WTC11 (cell line): ENCODE measurements at regions not wholly inside any gene's neighbourhood (a gene's known extent, or its start where the extent isn't known, plus 50 kb on each side); places are given as distances from the start of the nearest gene placed in this dataset.

Source experiments
- ATAC-seq: fragments of 200-7000 bp; cut with Tn5 transposase; 2 replicates; pipeline ENCODE4 v1.10.0; 2021; ENCODE audit warnings: mild to moderate bottlenecking, moderate library complexity
- CTCF ChIA-PET: fragments of 300-600 bp; sonication (Branson Sonifier 250); formaldehyde crosslinking; loops from one replicate; lab custom pipeline; 2021; ENCODE audit warnings: antibody characterized with exemption; lab: Charles Lee
- POLR2A ChIA-PET: fragments of 350-600 bp; sonication (Branson Sonifier 250); formaldehyde crosslinking; loops from one replicate; lab custom pipeline; 2021; ENCODE audit warnings: antibody characterized with exemption; lab: Charles Lee
- DNase-seq: peaks from one replicate; pipeline ENCODE4 v3.0.0; 2021; ENCODE audit warnings: low spot score
- H3K27ac Mint-ChIP-seq: 2 replicates; pipeline ENCODE4 v1.8.0; 2021; ENCODE audit warnings: mixed read lengths
- H3K27me3 Mint-ChIP-seq: 2 replicates; pipeline ENCODE4 v1.8.0; 2021; ENCODE audit warnings: low read depth, mild to moderate bottlenecking, moderate library complexity, mixed read lengths
- H3K36me3 Mint-ChIP-seq: 2 replicates; pipeline ENCODE4 v1.8.0; 2021; ENCODE audit warnings: mixed read lengths
- H3K4me1 Mint-ChIP-seq: 2 replicates; pipeline ENCODE4 v1.8.0; 2022; ENCODE audit warnings: mixed read lengths
- H3K4me3 Mint-ChIP-seq: 2 replicates; pipeline ENCODE4 v1.8.0; 2021; ENCODE audit warnings: mild to moderate bottlenecking, moderate library complexity, mixed read lengths
- H3K9me3 Mint-ChIP-seq: 2 replicates; pipeline ENCODE4 v1.8.0; 2021; ENCODE audit warnings: mixed read lengths
- ELF4 ChIP-seq: sonication (generic); formaldehyde crosslinking; IDR thresholded peaks from 2 replicates; pipeline ENCODE4 v1.8.1; 2022; ENCODE audit warnings: low read depth, mild to moderate bottlenecking, moderate library complexity, missing genetic modification reagents
- ETV6 ChIP-seq: sonication (generic); formaldehyde crosslinking; IDR thresholded peaks from 2 replicates; pipeline ENCODE4 v1.8.1; 2022; ENCODE audit warnings: mild to moderate bottlenecking, missing genetic modification reagents
- FOXK1 ChIP-seq: sonication (generic); formaldehyde crosslinking; IDR thresholded peaks from 2 replicates; pipeline ENCODE4 v1.8.0; 2022; ENCODE audit warnings: mild to moderate bottlenecking, moderate library complexity, missing genetic modification reagents
- FOXP1 ChIP-seq: sonication (generic); formaldehyde crosslinking; IDR thresholded peaks from 2 replicates; pipeline ENCODE4 v1.8.0; 2022; ENCODE audit warnings: missing genetic modification reagents, mild to moderate bottlenecking, moderate library complexity, borderline replicate concordance
- GABPB1 ChIP-seq: sonication (generic); formaldehyde crosslinking; IDR thresholded peaks from 2 replicates; pipeline ENCODE4 v1.8.1; 2023; ENCODE audit warnings: mild to moderate bottlenecking, missing genetic modification reagents
- JUN ChIP-seq: sonication (generic); formaldehyde crosslinking; IDR thresholded peaks from 2 replicates; pipeline ENCODE4 v1.8.0; 2023; ENCODE audit warnings: mild to moderate bottlenecking, missing genetic modification reagents
- PRRX2 ChIP-seq: fragments of 250-450 bp; sonication (Bioruptor Pico); IDR thresholded peaks from 2 replicates; pipeline ENCODE4 v1.8.0; 2021; ENCODE audit warnings: mild to moderate bottlenecking
- TEAD4 ChIP-seq: sonication (generic); formaldehyde crosslinking; IDR thresholded peaks from 2 replicates; pipeline ENCODE4 v1.8.0; 2022; ENCODE audit warnings: mild to moderate bottlenecking, missing genetic modification reagents
- TP53 ChIP-seq: sonication (generic); formaldehyde crosslinking; IDR thresholded peaks from 2 replicates; pipeline ENCODE4 v1.8.1; 2023; ENCODE audit warnings: mild to moderate bottlenecking, missing genetic modification reagents
- ZBTB21 ChIP-seq: sonication (generic); formaldehyde crosslinking; IDR thresholded peaks from 2 replicates; pipeline ENCODE4 v1.8.1; 2023; ENCODE audit warnings: mild to moderate bottlenecking, missing genetic modification reagents, borderline replicate concordance
- ZNF121 ChIP-seq: sonication (generic); formaldehyde crosslinking; IDR thresholded peaks from 2 replicates; pipeline ENCODE4 v1.8.0; 2023; ENCODE audit warnings: missing genetic modification reagents
- ZNF263 ChIP-seq: sonication (generic); formaldehyde crosslinking; IDR thresholded peaks from 2 replicates; pipeline ENCODE4 v1.8.1; 2022; ENCODE audit warnings: low read depth, mild to moderate bottlenecking, moderate library complexity, missing genetic modification reagents
- ZNF317 ChIP-seq: sonication (generic); formaldehyde crosslinking; IDR thresholded peaks from 2 replicates; pipeline ENCODE4 v1.8.1; 2023; ENCODE audit warnings: low read depth, mild to moderate bottlenecking, moderate library complexity, missing genetic modification reagents, borderline replicate concordance
- TF ChIP-seq, protein P1 (sequence below): sonication (generic); formaldehyde crosslinking; IDR thresholded peaks from 2 replicates; pipeline ENCODE4 v1.8.1; 2023; ENCODE audit warnings: mild to moderate bottlenecking, moderate library complexity, missing genetic modification reagents
- TF ChIP-seq, protein P2 (sequence below): fragments of 250-450 bp; sonication (Bioruptor Pico); conservative IDR thresholded peaks from 2 replicates; pipeline ENCODE4 v1.9.0; 2021; ENCODE audit warnings: mild to moderate bottlenecking
- TF ChIP-seq, protein P3 (sequence below): sonication (generic); formaldehyde crosslinking; IDR thresholded peaks from 2 replicates; pipeline ENCODE4 v1.8.0; 2022; ENCODE audit warnings: mild to moderate bottlenecking, missing genetic modification reagents
- TF ChIP-seq, protein P4 (sequence below): fragments of 250-450 bp; sonication (Bioruptor Pico); IDR thresholded peaks from 2 replicates; pipeline ENCODE4 v1.9.0; 2021; ENCODE audit warnings: mild to moderate bottlenecking
- TF ChIP-seq, protein P5 (sequence below): sonication (generic); formaldehyde crosslinking; IDR thresholded peaks from 2 replicates; pipeline ENCODE4 v1.8.1; 2023; ENCODE audit warnings: mild to moderate bottlenecking, missing genetic modification reagents
- TF ChIP-seq, protein P6 (sequence below): sonication (generic); formaldehyde crosslinking; conservative IDR thresholded peaks from 2 replicates; pipeline ENCODE4 v1.8.1; 2022; ENCODE audit warnings: mild to moderate bottlenecking, missing genetic modification reagents
- TF ChIP-seq, protein P7 (sequence below): sonication (generic); formaldehyde crosslinking; IDR thresholded peaks from 2 replicates; pipeline ENCODE4 v1.8.1; 2023; ENCODE audit warnings: mild to moderate bottlenecking, missing genetic modification reagents

DNA sequence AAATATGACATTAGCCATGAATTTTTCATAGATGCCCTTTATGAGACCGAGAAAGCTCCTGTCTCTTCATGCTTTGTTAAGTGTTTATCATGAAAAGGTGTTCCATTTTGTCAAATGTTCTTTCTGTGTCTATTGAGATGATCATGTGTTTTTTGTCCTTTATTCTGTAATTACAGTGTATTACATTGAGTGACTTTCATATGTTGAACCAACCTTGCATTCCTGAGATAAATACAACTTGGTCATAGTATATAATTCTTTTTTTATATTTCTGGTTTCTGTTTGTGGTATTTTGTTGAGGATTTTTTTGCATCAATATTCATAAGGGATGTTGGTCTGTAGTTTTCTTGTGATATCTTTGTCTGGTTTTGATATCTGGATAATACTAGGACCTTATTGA lies 52.9 kb upstream of the HPCAL1 start (continued):
- no peak for TF ChIP-seq TP53 (CRISPR knock-in tag)

DNA sequence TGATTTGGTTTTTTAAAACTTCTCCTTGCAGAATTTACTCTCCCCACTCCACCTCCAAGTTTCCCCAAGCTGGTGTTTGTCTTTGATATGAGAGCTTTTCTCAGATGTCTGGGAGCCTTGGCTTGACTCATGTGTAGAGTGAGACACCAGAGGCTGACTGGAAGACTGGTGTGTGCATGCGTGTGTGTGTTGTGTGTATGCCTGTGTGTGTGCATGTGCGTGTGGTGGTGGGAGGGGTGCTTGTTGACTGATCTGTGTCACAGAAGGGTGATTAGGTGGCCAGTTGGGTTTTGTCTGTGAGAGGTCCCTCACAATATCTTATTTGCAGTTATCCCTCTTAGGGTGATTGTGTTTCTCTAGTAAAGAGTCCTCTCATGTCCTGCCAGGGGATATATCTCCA lies 50.5 kb upstream of the HPCAL1 start:
- Mint-ChIP-seq H3K36me3 (no peaks in the 10 kb centered on the region), H3K27ac (no peak overlapping the region), H3K27me3 (no peaks in the 10 kb centered on the region), H3K9me3 (peaks cover 13% of the 10 kb centered on the region), H3K4me1 (no peaks in the 10 kb centered on the region), H3K4me3 (no peak overlapping the region)
- POLR2A ChIA-PET: no interaction called here
- CTCF ChIA-PET: interaction anchor here (0.6 to 3.8 kb wide), 3 partner anchors 12 to 156 kb away, joined by 3 to 19 read pairs (median 8); no protein-coding TSS in a partner anchor
- ATAC-seq: no peak
- TF ChIP-seq, protein P1, sequence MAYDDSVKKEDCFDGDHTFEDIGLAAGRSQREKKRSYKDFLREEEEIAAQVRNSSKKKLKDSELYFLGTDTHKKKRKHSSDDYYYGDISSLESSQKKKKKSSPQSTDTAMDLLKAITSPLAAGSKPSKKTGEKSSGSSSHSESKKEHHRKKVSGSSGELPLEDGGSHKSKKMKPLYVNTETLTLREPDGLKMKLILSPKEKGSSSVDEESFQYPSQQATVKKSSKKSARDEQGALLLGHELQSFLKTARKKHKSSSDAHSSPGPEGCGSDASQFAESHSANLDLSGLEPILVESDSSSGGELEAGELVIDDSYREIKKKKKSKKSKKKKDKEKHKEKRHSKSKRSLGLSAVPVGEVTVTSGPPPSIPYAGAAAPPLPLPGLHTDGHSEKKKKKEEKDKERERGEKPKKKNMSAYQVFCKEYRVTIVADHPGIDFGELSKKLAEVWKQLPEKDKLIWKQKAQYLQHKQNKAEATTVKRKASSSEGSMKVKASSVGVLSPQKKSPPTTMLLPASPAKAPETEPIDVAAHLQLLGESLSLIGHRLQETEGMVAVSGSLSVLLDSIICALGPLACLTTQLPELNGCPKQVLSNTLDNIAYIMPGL (CRISPR knock-in tag): no peak
- TF ChIP-seq GABPB1 (CRISPR knock-in tag): no peak
- TF ChIP-seq ETV6: no peak
- TF ChIP-seq, protein P2, sequence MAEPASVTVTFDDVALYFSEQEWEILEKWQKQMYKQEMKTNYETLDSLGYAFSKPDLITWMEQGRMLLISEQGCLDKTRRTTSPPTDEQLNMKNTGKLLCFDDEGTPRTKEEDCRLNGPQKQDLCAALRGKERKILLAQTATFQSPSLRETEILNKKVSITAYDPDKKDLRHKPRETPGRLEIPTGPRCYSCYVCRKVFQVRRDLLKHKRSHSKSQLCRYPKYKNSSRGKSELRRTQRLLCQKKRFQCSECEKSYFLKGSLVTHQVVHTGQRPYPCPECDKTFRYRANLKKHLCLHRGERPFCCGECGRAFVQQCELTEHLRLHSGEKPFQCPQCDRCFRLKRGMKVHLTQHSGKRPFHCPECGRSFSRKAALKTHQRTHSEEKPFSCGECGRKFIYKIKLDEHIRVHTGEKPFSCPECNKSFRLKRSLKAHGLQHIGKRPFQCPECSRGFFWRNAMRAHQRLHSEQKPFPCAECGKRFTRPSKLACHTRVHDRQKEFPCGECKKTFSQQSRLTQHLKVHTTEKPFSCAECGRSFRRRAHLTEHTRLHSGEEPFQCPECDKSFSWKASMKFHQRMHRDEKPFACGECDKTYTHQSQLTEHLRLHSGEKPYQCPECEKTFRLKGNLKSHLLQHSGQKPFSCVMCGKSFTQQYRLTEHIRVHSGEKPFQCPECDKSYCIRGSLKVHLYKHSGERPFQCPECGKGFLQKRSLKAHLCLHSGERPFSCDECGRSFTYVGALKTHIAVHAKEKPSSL (CRISPR knock-in tag): no peak
- no peak for TF ChIP-seq FOXP1
- TF ChIP-seq, protein P3, sequence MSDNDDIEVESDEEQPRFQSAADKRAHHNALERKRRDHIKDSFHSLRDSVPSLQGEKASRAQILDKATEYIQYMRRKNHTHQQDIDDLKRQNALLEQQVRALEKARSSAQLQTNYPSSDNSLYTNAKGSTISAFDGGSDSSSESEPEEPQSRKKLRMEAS (CRISPR knock-in tag): no peak
- TF ChIP-seq, protein P4, sequence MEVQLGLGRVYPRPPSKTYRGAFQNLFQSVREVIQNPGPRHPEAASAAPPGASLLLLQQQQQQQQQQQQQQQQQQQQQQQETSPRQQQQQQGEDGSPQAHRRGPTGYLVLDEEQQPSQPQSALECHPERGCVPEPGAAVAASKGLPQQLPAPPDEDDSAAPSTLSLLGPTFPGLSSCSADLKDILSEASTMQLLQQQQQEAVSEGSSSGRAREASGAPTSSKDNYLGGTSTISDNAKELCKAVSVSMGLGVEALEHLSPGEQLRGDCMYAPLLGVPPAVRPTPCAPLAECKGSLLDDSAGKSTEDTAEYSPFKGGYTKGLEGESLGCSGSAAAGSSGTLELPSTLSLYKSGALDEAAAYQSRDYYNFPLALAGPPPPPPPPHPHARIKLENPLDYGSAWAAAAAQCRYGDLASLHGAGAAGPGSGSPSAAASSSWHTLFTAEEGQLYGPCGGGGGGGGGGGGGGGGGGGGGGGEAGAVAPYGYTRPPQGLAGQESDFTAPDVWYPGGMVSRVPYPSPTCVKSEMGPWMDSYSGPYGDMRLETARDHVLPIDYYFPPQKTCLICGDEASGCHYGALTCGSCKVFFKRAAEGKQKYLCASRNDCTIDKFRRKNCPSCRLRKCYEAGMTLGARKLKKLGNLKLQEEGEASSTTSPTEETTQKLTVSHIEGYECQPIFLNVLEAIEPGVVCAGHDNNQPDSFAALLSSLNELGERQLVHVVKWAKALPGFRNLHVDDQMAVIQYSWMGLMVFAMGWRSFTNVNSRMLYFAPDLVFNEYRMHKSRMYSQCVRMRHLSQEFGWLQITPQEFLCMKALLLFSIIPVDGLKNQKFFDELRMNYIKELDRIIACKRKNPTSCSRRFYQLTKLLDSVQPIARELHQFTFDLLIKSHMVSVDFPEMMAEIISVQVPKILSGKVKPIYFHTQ (CRISPR knock-in tag): no peak
- no peak for TF ChIP-seq ZNF317
- TF ChIP-seq ZBTB21: no peak
- TF ChIP-seq ELF4: no peak
- TF ChIP-seq, protein P5, sequence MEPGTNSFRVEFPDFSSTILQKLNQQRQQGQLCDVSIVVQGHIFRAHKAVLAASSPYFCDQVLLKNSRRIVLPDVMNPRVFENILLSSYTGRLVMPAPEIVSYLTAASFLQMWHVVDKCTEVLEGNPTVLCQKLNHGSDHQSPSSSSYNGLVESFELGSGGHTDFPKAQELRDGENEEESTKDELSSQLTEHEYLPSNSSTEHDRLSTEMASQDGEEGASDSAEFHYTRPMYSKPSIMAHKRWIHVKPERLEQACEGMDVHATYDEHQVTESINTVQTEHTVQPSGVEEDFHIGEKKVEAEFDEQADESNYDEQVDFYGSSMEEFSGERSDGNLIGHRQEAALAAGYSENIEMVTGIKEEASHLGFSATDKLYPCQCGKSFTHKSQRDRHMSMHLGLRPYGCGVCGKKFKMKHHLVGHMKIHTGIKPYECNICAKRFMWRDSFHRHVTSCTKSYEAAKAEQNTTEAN (CRISPR knock-in tag): no peak
- TF ChIP-seq ZNF263 (CRISPR knock-in tag): no peak
- no peak for TF ChIP-seq PRRX2 (CRISPR knock-in tag)
- TF ChIP-seq, protein P6, sequence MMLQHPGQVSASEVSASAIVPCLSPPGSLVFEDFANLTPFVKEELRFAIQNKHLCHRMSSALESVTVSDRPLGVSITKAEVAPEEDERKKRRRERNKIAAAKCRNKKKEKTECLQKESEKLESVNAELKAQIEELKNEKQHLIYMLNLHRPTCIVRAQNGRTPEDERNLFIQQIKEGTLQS (CRISPR knock-in tag): no peak
- TF ChIP-seq ZNF121 (CRISPR knock-in tag): no peak
- TF ChIP-seq, protein P7, sequence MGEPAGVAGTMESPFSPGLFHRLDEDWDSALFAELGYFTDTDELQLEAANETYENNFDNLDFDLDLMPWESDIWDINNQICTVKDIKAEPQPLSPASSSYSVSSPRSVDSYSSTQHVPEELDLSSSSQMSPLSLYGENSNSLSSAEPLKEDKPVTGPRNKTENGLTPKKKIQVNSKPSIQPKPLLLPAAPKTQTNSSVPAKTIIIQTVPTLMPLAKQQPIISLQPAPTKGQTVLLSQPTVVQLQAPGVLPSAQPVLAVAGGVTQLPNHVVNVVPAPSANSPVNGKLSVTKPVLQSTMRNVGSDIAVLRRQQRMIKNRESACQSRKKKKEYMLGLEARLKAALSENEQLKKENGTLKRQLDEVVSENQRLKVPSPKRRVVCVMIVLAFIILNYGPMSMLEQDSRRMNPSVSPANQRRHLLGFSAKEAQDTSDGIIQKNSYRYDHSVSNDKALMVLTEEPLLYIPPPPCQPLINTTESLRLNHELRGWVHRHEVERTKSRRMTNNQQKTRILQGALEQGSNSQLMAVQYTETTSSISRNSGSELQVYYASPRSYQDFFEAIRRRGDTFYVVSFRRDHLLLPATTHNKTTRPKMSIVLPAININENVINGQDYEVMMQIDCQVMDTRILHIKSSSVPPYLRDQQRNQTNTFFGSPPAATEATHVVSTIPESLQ (CRISPR knock-in tag): no peak
- no peak for TF ChIP-seq TEAD4 (CRISPR knock-in tag)
- TF ChIP-seq FOXK1 (CRISPR knock-in tag): no peak
- no peak for TF ChIP-seq JUN (CRISPR knock-in tag)
- DNase-seq: peak; percentile 4
